ENCODE measurements at regions not wholly inside any gene's neighbourhood (a gene's known extent, or its start where the extent isn't known, plus 50 kb on each side); places are given as distances from the start of the nearest gene placed in this dataset.

DNA sequence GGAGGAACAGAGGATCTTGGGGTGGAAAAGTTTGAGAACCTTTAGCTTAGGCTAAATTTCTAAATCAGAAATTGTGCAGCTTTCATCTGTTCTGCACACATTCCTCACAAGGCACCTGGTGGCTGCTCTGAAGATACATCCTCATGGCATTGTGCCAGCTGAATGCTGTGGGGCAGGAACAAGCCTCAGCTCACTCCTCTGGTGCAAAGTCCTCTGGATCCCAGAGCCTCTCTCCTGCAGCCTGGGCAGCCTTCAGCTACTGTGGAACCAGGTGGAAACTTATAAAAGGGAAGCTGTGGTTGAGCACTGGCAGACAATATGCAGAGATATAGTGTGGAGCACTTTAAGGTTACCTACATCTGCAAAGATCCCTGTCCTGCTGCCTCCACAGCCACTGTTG lies 72.3 kb downstream of the KCTD12 start:
- H3K9ac ChIP-seq = no peak overlapping the region
- H3K79me2 ChIP-seq = no peaks in the 10 kb centered on the region
- no peaks in the 10 kb centered on the region for H3K27me3 ChIP-seq (ENCODE audit: control insufficient read depth, insufficient read depth, low read length)
- H3K4me3 ChIP-seq (ENCODE audit: low read depth, low read length) = no peak overlapping the region
- TF ChIP-seq, protein P1, sequence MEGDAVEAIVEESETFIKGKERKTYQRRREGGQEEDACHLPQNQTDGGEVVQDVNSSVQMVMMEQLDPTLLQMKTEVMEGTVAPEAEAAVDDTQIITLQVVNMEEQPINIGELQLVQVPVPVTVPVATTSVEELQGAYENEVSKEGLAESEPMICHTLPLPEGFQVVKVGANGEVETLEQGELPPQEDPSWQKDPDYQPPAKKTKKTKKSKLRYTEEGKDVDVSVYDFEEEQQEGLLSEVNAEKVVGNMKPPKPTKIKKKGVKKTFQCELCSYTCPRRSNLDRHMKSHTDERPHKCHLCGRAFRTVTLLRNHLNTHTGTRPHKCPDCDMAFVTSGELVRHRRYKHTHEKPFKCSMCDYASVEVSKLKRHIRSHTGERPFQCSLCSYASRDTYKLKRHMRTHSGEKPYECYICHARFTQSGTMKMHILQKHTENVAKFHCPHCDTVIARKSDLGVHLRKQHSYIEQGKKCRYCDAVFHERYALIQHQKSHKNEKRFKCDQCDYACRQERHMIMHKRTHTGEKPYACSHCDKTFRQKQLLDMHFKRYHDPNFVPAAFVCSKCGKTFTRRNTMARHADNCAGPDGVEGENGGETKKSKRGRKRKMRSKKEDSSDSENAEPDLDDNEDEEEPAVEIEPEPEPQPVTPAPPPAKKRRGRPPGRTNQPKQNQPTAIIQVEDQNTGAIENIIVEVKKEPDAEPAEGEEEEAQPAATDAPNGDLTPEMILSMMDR (IDR thresholded peaks at IDR 0.05) = no peak
- H3K36me3 ChIP-seq (ENCODE audit: control insufficient read depth, insufficient read depth, low read length) = peaks cover under 1% of the 10 kb centered on the region
- no peak overlapping the region for H2AFZ ChIP-seq
- H3K4me1 ChIP-seq = no peaks in the 10 kb centered on the region
- H3K4me2 ChIP-seq (ENCODE audit: low read length) = no peak overlapping the region
- no peak overlapping the region for H3K27ac ChIP-seq
- H3K9me3 ChIP-seq (ENCODE audit: control insufficient read depth, low read length) = no peaks in the 10 kb centered on the region

DNA sequence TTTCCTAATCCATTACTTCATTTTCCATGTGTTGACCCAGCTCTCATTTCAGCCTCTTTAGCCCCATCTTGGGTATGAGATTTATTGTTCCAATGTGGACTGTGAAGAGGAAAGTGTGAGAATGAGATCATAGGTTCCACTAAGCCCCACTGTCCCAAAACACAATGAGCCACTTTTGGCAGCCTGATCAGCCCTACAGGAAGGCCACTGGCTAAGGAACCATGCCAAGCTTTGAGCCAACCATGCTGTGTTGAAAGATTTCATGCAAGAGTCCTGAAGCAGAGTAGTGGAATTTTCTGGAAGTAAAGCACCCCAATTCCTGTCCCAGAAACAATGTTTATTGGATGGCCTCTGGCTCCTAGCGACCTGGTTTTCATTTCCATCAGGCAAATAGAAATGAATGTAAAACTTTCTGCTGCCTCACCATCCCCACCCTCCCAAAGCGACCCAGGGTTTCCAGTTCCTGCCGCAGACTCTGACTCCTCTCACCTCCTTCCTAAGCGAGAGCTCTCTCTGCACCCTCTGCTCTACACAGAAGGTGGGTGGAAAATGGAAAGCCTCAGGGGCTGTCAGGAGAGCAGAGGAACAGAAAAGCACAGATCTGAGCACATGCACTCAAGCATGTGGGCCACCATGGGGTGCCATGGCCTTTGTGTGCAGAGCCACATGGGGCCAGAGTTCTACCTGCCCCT lies 73.1 kb downstream of the KCTD12 start:
- Histone ChIP-seq H3K79me2 (no peaks in the 10 kb centered on the region), H3K4me3 (ENCODE audit: low read depth, low read length) (no peak overlapping the region), H3K9me3 (ENCODE audit: control insufficient read depth, low read length) (no peaks in the 10 kb centered on the region), H3K4me2 (ENCODE audit: low read length) (no peak overlapping the region), H3K27ac (no peak overlapping the region), H3K4me1 (no peaks in the 10 kb centered on the region), H3K27me3 (ENCODE audit: control insufficient read depth, insufficient read depth, low read length) (no peaks in the 10 kb centered on the region), H3K36me3 (ENCODE audit: control insufficient read depth, insufficient read depth, low read length) (peaks cover 2% of the 10 kb centered on the region), H3K9ac (no peak overlapping the region), H2AFZ (no peak overlapping the region)
- TF ChIP-seq, protein P1 (IDR thresholded peaks at IDR 0.05) = no peak

DNA sequence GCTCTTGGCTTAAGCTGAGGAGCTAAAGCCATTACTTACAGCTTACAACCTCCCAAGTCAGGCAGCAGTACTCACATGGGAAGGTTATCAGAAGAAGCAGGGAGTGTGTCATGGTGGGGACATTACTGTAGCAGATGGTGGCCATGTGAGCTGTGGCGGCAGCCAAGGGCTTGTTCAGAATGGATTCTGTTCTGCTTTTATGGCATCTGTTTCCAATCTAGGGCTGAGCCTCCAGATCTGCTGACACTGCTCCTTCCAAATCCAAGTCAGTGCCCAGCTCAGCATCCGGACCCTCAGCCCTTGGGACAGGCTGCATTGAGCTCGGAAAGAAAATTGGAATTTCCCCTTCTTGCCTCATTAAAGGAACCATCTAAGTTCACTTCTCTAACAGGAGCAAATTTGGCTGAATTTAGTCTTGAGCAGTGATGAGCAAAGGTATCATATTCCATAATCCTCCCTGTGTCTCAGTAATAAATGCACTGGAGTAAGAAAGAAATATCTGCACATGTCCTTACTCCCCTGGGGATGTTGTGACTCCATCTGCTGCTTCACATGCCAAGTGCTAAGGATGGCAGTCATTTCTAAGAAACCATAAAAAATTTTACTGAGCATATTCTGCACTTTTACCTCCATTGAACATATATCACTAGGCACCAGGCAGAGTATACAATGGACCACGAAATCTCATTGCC lies 73.9 kb downstream of the KCTD12 start:
- H2AFZ ChIP-seq = no peak overlapping the region
- H3K36me3 ChIP-seq (ENCODE audit: control insufficient read depth, insufficient read depth, low read length) = peaks cover 2% of the 10 kb centered on the region
- no peaks in the 10 kb centered on the region for H3K9me3 ChIP-seq (ENCODE audit: control insufficient read depth, low read length)
- H3K9ac ChIP-seq = no peak overlapping the region
- TF ChIP-seq, protein P1 (IDR thresholded peaks at IDR 0.05) = no peak
- no peak overlapping the region for H3K27ac ChIP-seq
- no peak overlapping the region for H3K4me3 ChIP-seq (ENCODE audit: low read depth, low read length)
- H3K79me2 ChIP-seq = no peaks in the 10 kb centered on the region
- H3K4me1 ChIP-seq = no peaks in the 10 kb centered on the region
- no peak overlapping the region for H3K4me2 ChIP-seq (ENCODE audit: low read length)
- H3K27me3 ChIP-seq (ENCODE audit: control insufficient read depth, insufficient read depth, low read length) = no peaks in the 10 kb centered on the region

DNA sequence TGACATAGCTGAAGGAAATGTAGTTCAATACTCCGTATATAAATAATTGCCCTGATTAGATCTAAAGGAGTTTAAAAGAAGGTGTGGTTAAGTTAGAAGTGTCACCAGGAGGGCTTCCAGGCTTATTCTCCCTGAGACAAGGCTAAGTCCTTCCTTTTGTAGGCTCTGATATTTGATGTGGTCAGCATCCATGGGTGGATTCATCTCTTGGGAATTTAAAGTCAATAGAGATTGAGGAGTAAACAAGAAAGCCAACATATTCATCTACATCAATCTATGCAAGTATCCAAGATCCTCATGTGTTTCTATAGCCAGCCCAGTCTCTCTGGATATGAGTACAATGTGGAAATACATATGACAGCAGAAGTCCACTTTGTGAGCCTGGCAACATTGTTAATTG lies 76.8 kb downstream of the KCTD12 start:
- Histone ChIP-seq H3K9ac (no peak overlapping the region), H3K36me3 (ENCODE audit: control insufficient read depth, insufficient read depth, low read length) (peaks cover 2% of the 10 kb centered on the region), H3K9me3 (ENCODE audit: control insufficient read depth, low read length) (no peaks in the 10 kb centered on the region), H3K4me1 (no peaks in the 10 kb centered on the region), H2AFZ (no peak overlapping the region), H3K27ac (no peak overlapping the region), H3K4me2 (ENCODE audit: low read length) (no peak overlapping the region), H3K4me3 (ENCODE audit: low read depth, low read length) (no peak overlapping the region), H3K79me2 (no peaks in the 10 kb centered on the region), H3K27me3 (ENCODE audit: control insufficient read depth, insufficient read depth, low read length) (no peaks in the 10 kb centered on the region)
- TF ChIP-seq, protein P1 (IDR thresholded peaks at IDR 0.05) = no peak

Measured in parathyroid adenoma (tissue), 2 donors.